OCI-LY1 (cell line): ENCODE measurements at regions not wholly inside any gene's neighbourhood (a gene's known extent, or its start where the extent isn't known, plus 50 kb on each side); places are given as distances from the start of the nearest gene placed in this dataset.

Experiments
- H2AFZ ChIP-seq: fragments of 200-600 bp; sonication (generic), shearing (Covaris generic); 2 replicates; pipeline ENCODE4 v1.6.0; 2014; ENCODE audit warnings: antibody characterized with exemption, mild to moderate bottlenecking, low read length
- H3F3A ChIP-seq: fragments of 200-600 bp; sonication (generic), shearing (Covaris generic); 2 replicates; pipeline ENCODE4 v1.6.0; 2014; ENCODE audit warnings: mild to moderate bottlenecking, antibody characterized with exemption, low read length, moderate library complexity; ENCODE audit not compliant: insufficient read depth
- H3K27ac ChIP-seq: fragments of 200-600 bp; sonication (generic); 2 replicates; pipeline ENCODE4 v1.5.1; 2014; ENCODE audit warnings: low read length, mixed run types, mild to moderate bottlenecking, low read depth; ENCODE audit not compliant: poor library complexity, severe bottlenecking
- H3K27me3 ChIP-seq: fragments of 200-600 bp; sonication (generic); 2 replicates; pipeline ENCODE4 v1.6.0; 2014; ENCODE audit warnings: antibody characterized with exemption, mild to moderate bottlenecking, low read length, moderate library complexity; ENCODE audit not compliant: insufficient read depth
- H3K36me3 ChIP-seq: fragments of 200-600 bp; sonication (generic); 2 replicates; pipeline ENCODE4 v1.6.1; 2014; ENCODE audit warnings: mild to moderate bottlenecking, antibody characterized with exemption, low read length, moderate library complexity, mixed read lengths; ENCODE audit not compliant: insufficient read depth
- H3K4me1 ChIP-seq: fragments of 200-600 bp; sonication (generic); 2 replicates; pipeline ENCODE4 v1.5.1; 2014; ENCODE audit warnings: mild to moderate bottlenecking, low read length, moderate library complexity; ENCODE audit not compliant: insufficient read depth, severe bottlenecking
- H3K4me2 ChIP-seq: fragments of 200-600 bp; sonication (generic), shearing (Covaris generic); 2 replicates; pipeline ENCODE4 v1.6.1; 2014; ENCODE audit warnings: low read length
- H3K4me3 ChIP-seq: fragments of 200-600 bp; sonication (generic); 2 replicates; pipeline ENCODE4 v1.5.1; 2014; ENCODE audit warnings: low read length, low read depth, mild to moderate bottlenecking, mixed read lengths; ENCODE audit not compliant: poor library complexity, severe bottlenecking
- H3K79me2 ChIP-seq: fragments of 200-600 bp; shearing (Covaris generic); 2 replicates; pipeline ENCODE4 v1.6.1; 2016; ENCODE audit warnings: mixed run types, low read length, mixed read lengths; ENCODE audit not compliant: insufficient read depth
- H3K9ac ChIP-seq: fragments of 200-600 bp; sonication (generic), shearing (Covaris generic); 2 replicates; pipeline ENCODE4 v1.6.1; 2014; ENCODE audit warnings: mild to moderate bottlenecking, low read length, mixed read lengths
- H3K9me2 ChIP-seq: fragments of 200-600 bp; sonication (generic), shearing (Covaris generic); 2 replicates; pipeline ENCODE4 v1.6.1; 2014; ENCODE audit warnings: low read depth, mild to moderate bottlenecking, low read length, mixed read lengths
- H3K9me3 ChIP-seq: fragments of 200-600 bp; shearing (Covaris generic); 2 replicates; pipeline ENCODE4 v1.6.1; 2014; ENCODE audit warnings: low read length, mixed read lengths
- H4K20me1 ChIP-seq: fragments of 200-600 bp; sonication (generic), shearing (Covaris generic); 2 replicates; pipeline ENCODE4 v1.6.0; 2016; ENCODE audit warnings: mild to moderate bottlenecking, low read length; ENCODE audit not compliant: insufficient read depth
- CTCF ChIP-seq: fragments of 200-600 bp; sonication (generic), shearing (Covaris generic); IDR thresholded peaks from 2 replicates; pipeline ENCODE4 v1.5.1; 2017; ENCODE audit warnings: mild to moderate bottlenecking, antibody characterized with exemption, low read length, moderate library complexity, mixed read lengths
- EZH2 ChIP-seq: fragments of 200-600 bp; sonication (generic), shearing (Covaris generic); IDR thresholded peaks from 2 replicates; pipeline ENCODE4 v1.8.0; 2017; ENCODE audit warnings: borderline replicate concordance, mixed run types, mild to moderate bottlenecking, antibody characterized with exemption, low read length, moderate library complexity, mixed read lengths

DNA sequence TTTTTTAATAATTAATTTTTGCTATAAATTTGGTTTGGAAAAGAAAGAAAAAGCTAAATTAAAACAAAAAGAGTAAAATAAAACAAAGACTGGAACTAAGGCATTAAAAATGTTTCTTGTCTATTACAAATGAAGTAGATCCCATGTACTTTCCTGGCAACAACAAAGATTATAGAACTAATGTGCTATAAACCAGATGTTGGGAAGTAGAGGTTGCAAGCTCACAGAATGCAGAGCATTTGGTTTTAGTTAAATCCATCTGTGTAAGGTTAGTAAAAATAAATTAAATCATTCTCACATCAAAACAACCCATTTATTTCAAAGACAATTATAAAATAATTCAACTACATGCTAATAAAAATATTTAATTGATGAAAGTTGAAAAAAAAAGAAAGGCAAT, 157.2 kb upstream of the ZC3H15 start:
- no peak overlapping the region for H2AFZ ChIP-seq
- no peaks in the 10 kb centered on the region for H3K36me3 ChIP-seq
- H3K79me2 ChIP-seq, result no peaks in the 10 kb centered on the region
- no peak overlapping the region for H3K4me3 ChIP-seq
- no peak overlapping the region for H3K27ac ChIP-seq
- no peaks in the 10 kb centered on the region for H3K27me3 ChIP-seq
- H3F3A ChIP-seq, result no peaks in the 10 kb centered on the region
- no peak for TF ChIP-seq EZH2
- no peak for TF ChIP-seq CTCF
- H3K9ac ChIP-seq, result no peak overlapping the region
- no peaks in the 10 kb centered on the region for H3K9me3 ChIP-seq
- H4K20me1 ChIP-seq, result no peaks in the 10 kb centered on the region
- no peaks in the 10 kb centered on the region for H3K4me1 ChIP-seq
- H3K9me2 ChIP-seq, result no peaks in the 10 kb centered on the region
- no peak overlapping the region for H3K4me2 ChIP-seq

DNA sequence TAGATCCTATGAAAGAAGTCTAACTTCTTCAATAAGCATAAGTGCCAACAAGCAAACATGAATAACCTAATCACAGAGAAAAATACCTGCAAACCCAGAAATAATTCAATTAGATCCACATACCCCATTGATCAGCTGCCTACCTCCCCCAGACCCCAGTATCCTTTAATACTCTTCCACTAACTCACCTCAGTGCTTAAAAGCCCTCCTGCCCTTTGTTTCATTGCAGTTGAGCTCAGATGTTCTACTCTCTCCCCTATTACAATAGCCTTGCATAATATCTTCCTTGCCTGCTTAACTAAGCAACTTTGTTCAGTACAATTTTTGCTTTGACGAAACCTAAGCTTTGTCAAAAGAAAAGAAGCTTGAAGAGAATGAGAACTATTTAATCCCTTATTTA, 156.0 kb upstream of the ZC3H15 start:
- H3K79me2 ChIP-seq, result no peaks in the 10 kb centered on the region
- TF ChIP-seq CTCF, result no peak
- TF ChIP-seq EZH2, result no peak
- H3K4me3 ChIP-seq, result no peak overlapping the region
- H3K36me3 ChIP-seq, result no peaks in the 10 kb centered on the region
- no peaks in the 10 kb centered on the region for H3F3A ChIP-seq
- no peaks in the 10 kb centered on the region for H3K27me3 ChIP-seq
- no peak overlapping the region for H3K9ac ChIP-seq
- no peaks in the 10 kb centered on the region for H4K20me1 ChIP-seq
- no peak overlapping the region for H3K4me2 ChIP-seq
- H3K27ac ChIP-seq, result no peak overlapping the region
- H3K9me3 ChIP-seq, result no peaks in the 10 kb centered on the region
- H3K9me2 ChIP-seq, result no peaks in the 10 kb centered on the region
- no peak overlapping the region for H2AFZ ChIP-seq
- no peaks in the 10 kb centered on the region for H3K4me1 ChIP-seq

GRCh38 chr2:186339716-186340115, 146.3 kb upstream of the ZC3H15 start:
- TF ChIP-seq EZH2, result no peak
- TF ChIP-seq CTCF, result no peak
- Histone ChIP-seq H3K27ac (no peak overlapping the region), H4K20me1 (no peaks in the 10 kb centered on the region), H3K4me1 (no peaks in the 10 kb centered on the region), H3K4me2 (no peak overlapping the region), H3K4me3 (no peak overlapping the region), H3K79me2 (no peaks in the 10 kb centered on the region), H3K9ac (no peak overlapping the region), H3K36me3 (no peaks in the 10 kb centered on the region), H2AFZ (no peak overlapping the region), H3K9me3 (no peaks in the 10 kb centered on the region), H3K27me3 (no peaks in the 10 kb centered on the region), H3K9me2 (no peaks in the 10 kb centered on the region), H3F3A (no peaks in the 10 kb centered on the region)
